HepG2 (cell line): ENCODE measurements at regions not wholly inside any gene's neighbourhood (a gene's known extent, or its start where the extent isn't known, plus 50 kb on each side); places are given as distances from the start of the nearest gene placed in this dataset.

Source experiments
- ATAC-seq: fragments of 200-7000 bp; cut with Tn5 transposase; 3 replicates; pipeline ENCODE4 v1.9.1; 2020; ENCODE audit warnings: mild to moderate bottlenecking, moderate library complexity
- BruUV-seq: library from RNA; stranded (reverse); fragments of 400-500 nt; replicated peaks from 2 replicates; lab custom pipeline; 2021; lab: Mats Ljungman, UMichigan
- CTCF ChIA-PET: fragments of 300-600 bp; formaldehyde crosslinking; extraction: SDS; loops from one replicate; lab custom pipeline; 2021; ENCODE audit warnings: low total read pairs, inconsistent platforms, low intra/inter-chr PET ratio; lab: Yijun Ruan, JAX
- POLR2A ChIA-PET: fragments of 350-600 bp; sonication (Branson Sonifier 250); formaldehyde crosslinking; loops from one replicate; lab custom pipeline; 2020; ENCODE audit warnings: antibody characterized with exemption, inconsistent platforms; lab: Yijun Ruan, JAX
- DNase-seq: peaks from one replicate; pipeline ENCODE4 v3.0.0-alpha.2; 2015; ENCODE audit warnings: low spot score
- FAIRE-seq: peaks from 3 replicates; lab custom pipeline; 2011; peaks lifted over from hg19 to GRCh38; lab: Jason Lieb, UNC
- H2AFZ ChIP-seq: one replicate; pipeline ENCODE4 v1.6.1; 2011; ENCODE audit warnings: low read length, inconsistent platforms
- H3K27ac ChIP-seq: fragments of 300-600 bp; 3 replicates; pipeline ENCODE4 v1.8.0; 2011; ENCODE audit warnings: mixed run types, mild to moderate bottlenecking, mixed read lengths, low read length, inconsistent platforms; ENCODE audit not compliant: insufficient read depth; ENCODE audit errors: extremely low read length
- H3K27me3 ChIP-seq, 2 experiments: fragments of 200-600 bp in 1 of 2; 2 replicates in 1 of 2; 3 replicates in 1 of 2; pipeline versions ENCODE4 v1.6.0 to v1.8.0; 2011; ENCODE audit warnings: low read length in 2 of 2, mild to moderate bottlenecking in 2 of 2, moderate library complexity in 2 of 2, inconsistent platforms in 1 of 2; ENCODE audit not compliant: insufficient read depth in 2 of 2, control insufficient read depth in 1 of 2
- H3K36me3 ChIP-seq, 2 experiments: fragments of 200-600 bp in 1 of 2; replicated peaks in 1 of 2; 2 replicates in 1 of 2; 3 replicates in 1 of 2; pipeline versions ENCODE4 v1.5.1 to v1.8.0; 2011; ENCODE audit warnings: low read length in 2 of 2, inconsistent platforms in 1 of 2; ENCODE audit not compliant: insufficient read depth in 2 of 2, control insufficient read depth in 1 of 2
- H3K4me1 ChIP-seq: 2 replicates; pipeline ENCODE4 v1.5.1; 2012; ENCODE audit warnings: low read length, inconsistent platforms; ENCODE audit not compliant: insufficient read depth
- H3K4me2 ChIP-seq: 2 replicates; pipeline ENCODE4 v1.6.0; 2011; ENCODE audit warnings: low read depth, low read length, inconsistent platforms
- H3K4me3 ChIP-seq, 3 experiments: fragments of 200-600 bp in 1 of 3; sonication (generic), shearing (Covaris generic) in 1 of 3; replicated peaks in 1 of 3; 2 replicates each; pipeline ENCODE4 v1.5.1; 2011 to 2016; ENCODE audit warnings: low read length in 3 of 3, inconsistent platforms in 2 of 3, low read depth in 2 of 3, mild to moderate bottlenecking in 2 of 3, control low read depth in 1 of 3, mixed read lengths in 1 of 3; ENCODE audit not compliant: insufficient read depth in 1 of 3
- H3K79me2 ChIP-seq: one replicate; pipeline ENCODE4 v1.6.1; 2011; ENCODE audit warnings: low read length, inconsistent platforms; ENCODE audit not compliant: insufficient read depth
- H3K9ac ChIP-seq: 2 replicates; pipeline ENCODE4 v1.6.0; 2011; ENCODE audit warnings: mild to moderate bottlenecking, low read depth, low read length, inconsistent platforms; ENCODE audit not compliant: insufficient read depth
- H3K9me3 ChIP-seq: 2 replicates; pipeline ENCODE4 v1.5.1; 2012; ENCODE audit warnings: mild to moderate bottlenecking, low read length
- H4K20me1 ChIP-seq: 2 replicates; pipeline ENCODE4 v1.6.0; 2011; ENCODE audit warnings: inconsistent platforms, mild to moderate bottlenecking, low read length, moderate library complexity; ENCODE audit not compliant: insufficient read depth
- SIN3A ChIP-seq: IDR thresholded peaks from 2 replicates; pipeline ENCODE4 v1.6.1; 2011; ENCODE audit warnings: low read depth, mild to moderate bottlenecking, control low read depth, low read length, borderline replicate concordance
- WGBS: methylation state at CpG from one replicate; pipeline ENCODE4 v1.1.6; 2017; ENCODE audit warnings: low lambda C conversion rate; 5-methylcytosine and 5-hydroxymethylcytosine counted together
- in situ Hi-C: cut with HindIII; loops from 2 replicates; pipeline ENCODE4 v1.10.0; 2017; ENCODE audit warnings: low pct_unique_long_range_greater_than_20kb; ENCODE audit not compliant: extremely low pct_ligation_motif_present
- intact Hi-C: fragments of 100-400 bp; cut with micrococcal nuclease; formaldehyde crosslinking; loops from one replicate; pipeline ENCODE4 v1.10.0; 2022; ENCODE audit not compliant: unreplicated experiment
- TF ChIP-seq, protein P1 (sequence below): sonication (generic); formaldehyde crosslinking; IDR thresholded peaks from 2 replicates; pipeline ENCODE4 v1.4.0; 2020; ENCODE audit warnings: mild to moderate bottlenecking, missing genetic modification reagents, borderline replicate concordance

DNA sequence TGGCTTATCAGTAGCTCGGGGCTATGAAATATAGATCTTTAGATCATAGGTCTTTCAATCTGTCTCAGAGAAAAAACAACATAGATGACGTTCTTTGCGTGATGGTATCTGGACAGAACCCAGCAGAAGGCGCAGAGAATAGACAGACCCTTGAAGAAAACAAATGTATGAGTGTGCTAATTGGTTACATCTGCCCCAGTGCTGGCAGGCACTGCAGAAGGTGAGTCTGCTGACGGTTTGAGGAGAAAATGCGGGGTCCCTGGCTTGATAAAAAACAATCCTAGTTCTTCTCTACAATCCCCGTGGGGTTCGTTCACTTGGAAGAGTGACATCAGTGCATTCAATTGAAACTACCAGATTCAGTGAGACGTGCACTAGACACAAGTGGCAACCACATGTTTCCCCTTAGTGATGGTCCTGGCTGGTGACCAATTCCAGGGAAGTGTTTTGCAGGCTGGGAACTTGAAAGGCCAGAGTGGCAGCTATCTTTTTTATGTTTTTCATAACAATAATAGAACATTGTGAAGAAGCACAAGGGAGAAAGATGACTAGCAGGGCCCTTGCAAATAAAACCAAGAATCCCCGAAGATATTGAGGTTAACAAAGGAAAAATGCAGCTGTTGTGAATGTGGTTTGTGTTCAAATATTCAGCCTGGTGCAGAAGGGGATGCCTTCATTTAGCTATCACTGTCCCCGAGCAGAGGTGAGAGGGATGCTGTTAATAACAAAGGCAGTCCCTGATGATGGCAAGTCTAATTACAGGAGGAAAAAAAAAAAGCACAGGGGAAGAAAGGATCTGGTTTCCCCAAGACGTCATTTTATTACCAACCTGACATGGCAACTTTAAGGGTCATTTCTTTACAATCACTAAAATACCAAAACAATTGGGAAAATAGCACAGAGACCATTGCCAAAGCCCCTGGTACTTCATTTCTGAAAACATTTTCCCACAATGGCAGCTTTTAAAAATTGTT lies 337.6 kb upstream of the FIGN start:
- H3K4me3 ChIP-seq = no peak overlapping the region
- in situ Hi-C loops (no loop called here), intact Hi-C loops (no loop called here)
- BruUV-seq = no TSS peak
- no peak overlapping the region for H3K4me2 ChIP-seq
- DNase-seq = no peak
- no peaks in the 10 kb centered on the region for H3K79me2 ChIP-seq
- 1% methylated on average over 12 of the region's 12 CpGs for WGBS
- H3K36me3 ChIP-seq = no peaks in the 10 kb centered on the region
- H3K9me3 ChIP-seq = no peaks in the 10 kb centered on the region
- H3K4me1 ChIP-seq = no peaks in the 10 kb centered on the region
- FAIRE-seq = no peak
- no peak for TF ChIP-seq SIN3A
- TF ChIP-seq, protein P1, sequence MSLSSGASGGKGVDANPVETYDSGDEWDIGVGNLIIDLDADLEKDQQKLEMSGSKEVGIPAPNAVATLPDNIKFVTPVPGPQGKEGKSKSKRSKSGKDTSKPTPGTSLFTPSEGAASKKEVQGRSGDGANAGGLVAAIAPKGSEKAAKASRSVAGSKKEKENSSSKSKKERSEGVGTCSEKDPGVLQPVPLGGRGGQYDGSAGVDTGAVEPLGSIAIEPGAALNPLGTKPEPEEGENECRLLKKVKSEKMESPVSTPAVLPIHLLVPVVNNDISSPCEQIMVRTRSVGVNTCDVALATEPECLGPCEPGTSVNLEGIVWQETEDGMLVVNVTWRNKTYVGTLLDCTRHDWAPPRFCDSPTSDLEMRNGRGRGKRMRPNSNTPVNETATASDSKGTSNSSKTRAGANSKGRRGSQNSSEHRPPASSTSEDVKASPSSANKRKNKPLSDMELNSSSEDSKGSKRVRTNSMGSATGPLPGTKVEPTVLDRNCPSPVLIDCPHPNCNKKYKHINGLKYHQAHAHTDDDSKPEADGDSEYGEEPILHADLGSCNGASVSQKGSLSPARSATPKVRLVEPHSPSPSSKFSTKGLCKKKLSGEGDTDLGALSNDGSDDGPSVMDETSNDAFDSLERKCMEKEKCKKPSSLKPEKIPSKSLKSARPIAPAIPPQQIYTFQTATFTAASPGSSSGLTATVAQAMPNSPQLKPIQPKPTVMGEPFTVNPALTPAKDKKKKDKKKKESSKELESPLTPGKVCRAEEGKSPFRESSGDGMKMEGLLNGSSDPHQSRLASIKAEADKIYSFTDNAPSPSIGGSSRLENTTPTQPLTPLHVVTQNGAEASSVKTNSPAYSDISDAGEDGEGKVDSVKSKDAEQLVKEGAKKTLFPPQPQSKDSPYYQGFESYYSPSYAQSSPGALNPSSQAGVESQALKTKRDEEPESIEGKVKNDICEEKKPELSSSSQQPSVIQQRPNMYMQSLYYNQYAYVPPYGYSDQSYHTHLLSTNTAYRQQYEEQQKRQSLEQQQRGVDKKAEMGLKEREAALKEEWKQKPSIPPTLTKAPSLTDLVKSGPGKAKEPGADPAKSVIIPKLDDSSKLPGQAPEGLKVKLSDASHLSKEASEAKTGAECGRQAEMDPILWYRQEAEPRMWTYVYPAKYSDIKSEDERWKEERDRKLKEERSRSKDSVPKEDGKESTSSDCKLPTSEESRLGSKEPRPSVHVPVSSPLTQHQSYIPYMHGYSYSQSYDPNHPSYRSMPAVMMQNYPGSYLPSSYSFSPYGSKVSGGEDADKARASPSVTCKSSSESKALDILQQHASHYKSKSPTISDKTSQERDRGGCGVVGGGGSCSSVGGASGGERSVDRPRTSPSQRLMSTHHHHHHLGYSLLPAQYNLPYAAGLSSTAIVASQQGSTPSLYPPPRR (CRISPR knock-in tag) = no peak
- no peak overlapping the region for H3K9ac ChIP-seq
- H2AFZ ChIP-seq = no peak overlapping the region
- POLR2A ChIA-PET = no interaction called here
- no peaks in the 10 kb centered on the region for H3K27me3 ChIP-seq
- CTCF ChIA-PET = no interaction called here
- ATAC-seq = no peak
- no peak overlapping the region for H3K27ac ChIP-seq
- H4K20me1 ChIP-seq = no peaks in the 10 kb centered on the region
